H1 (cell line): ENCODE measurements at regions not wholly inside any gene's neighbourhood (a gene's known extent, or its start where the extent isn't known, plus 50 kb on each side); places are given as distances from the start of the nearest gene placed in this dataset.

Experiments used
- CEBPB ChIP-seq: IDR thresholded peaks from 2 replicates; pipeline ENCODE4 v1.6.1; 2012; ENCODE audit warnings: low read depth, low read length
- EZH2 ChIP-seq: fragments of 200-600 bp; sonication (generic); IDR thresholded peaks from 2 replicates; pipeline ENCODE4 v1.7.1; 2012; ENCODE audit warnings: low read depth, mild to moderate bottlenecking, moderate library complexity, low read length, inconsistent platforms; ENCODE audit not compliant: severe bottlenecking
- JUN ChIP-seq: IDR thresholded peaks from 2 replicates; pipeline ENCODE4 v1.6.1; 2011; ENCODE audit warnings: low read depth, mild to moderate bottlenecking, improper control_type of control experiment, low read length
- KDM5A ChIP-seq: fragments of 200-600 bp; IDR thresholded peaks from 2 replicates; pipeline ENCODE4 v1.7.1; 2012; ENCODE audit warnings: mild to moderate bottlenecking, low read length, inconsistent platforms, mixed read lengths
- NANOG ChIP-seq: IDR thresholded peaks from 2 replicates; pipeline ENCODE4 v1.6.1; 2011; ENCODE audit warnings: low read length, low read depth, mild to moderate bottlenecking, inconsistent platforms; ENCODE audit not compliant: insufficient read depth, poor library complexity, severe bottlenecking
- POLR2A ChIP-seq, 2 experiments: IDR thresholded peaks; 1 replicate in 1 of 2; 2 replicates in 1 of 2; pipeline ENCODE4 v1.6.1; 2011; ENCODE audit warnings: low read depth in 2 of 2, low read length in 2 of 2, mild to moderate bottlenecking in 2 of 2; ENCODE audit errors: control extremely low read depth in 1 of 2
- POLR2AphosphoS5 ChIP-seq: IDR thresholded peaks from 2 replicates; pipeline ENCODE4 v1.6.1; 2011; ENCODE audit warnings: low read depth, low read length
- RAD21 ChIP-seq, 2 experiments: IDR thresholded peaks in 1 of 2; conservative IDR thresholded peaks in 1 of 2; 2 replicates each; pipeline ENCODE4 v1.6.1; 2011; ENCODE audit warnings: low read depth in 2 of 2, low read length in 2 of 2, improper control_type of control experiment in 1 of 2, inconsistent platforms in 1 of 2, mild to moderate bottlenecking in 1 of 2, moderate library complexity in 1 of 2
- RXRA ChIP-seq: IDR thresholded peaks from 2 replicates; pipeline ENCODE4 v1.6.1; 2011; ENCODE audit warnings: low read depth, mild to moderate bottlenecking, low read length, moderate library complexity; ENCODE audit not compliant: insufficient read depth
- SIX5 ChIP-seq: IDR thresholded peaks from 2 replicates; pipeline ENCODE4 v1.6.1; 2011; ENCODE audit warnings: mild to moderate bottlenecking, low read depth, low read length
- TCF12 ChIP-seq: IDR thresholded peaks from 2 replicates; pipeline ENCODE4 v1.6.1; 2011; ENCODE audit warnings: low read depth, mild to moderate bottlenecking, low read length
- TF ChIP-seq, protein P1 (sequence below), 3 experiments: IDR thresholded peaks; 1 replicate in 2 of 3; 2 replicates in 1 of 3; pipeline versions ENCODE4 v1.5.1 to v1.6.1; 2011; ENCODE audit warnings: low read length in 3 of 3, mild to moderate bottlenecking in 3 of 3, inconsistent platforms in 2 of 3, low read depth in 1 of 3, moderate library complexity in 1 of 3; ENCODE audit not compliant: insufficient read depth in 1 of 3; ENCODE audit errors: control extremely low read depth in 1 of 3
- TF ChIP-seq, protein P2 (sequence below): IDR thresholded peaks from 2 replicates; pipeline ENCODE4 v1.6.1; 2011; ENCODE audit warnings: low read depth, mild to moderate bottlenecking, low read length; ENCODE audit not compliant: insufficient read depth
- TF ChIP-seq, protein P3 (sequence below): IDR thresholded peaks from 2 replicates; pipeline ENCODE4 v1.6.1; 2012; ENCODE audit warnings: inconsistent platforms

DNA sequence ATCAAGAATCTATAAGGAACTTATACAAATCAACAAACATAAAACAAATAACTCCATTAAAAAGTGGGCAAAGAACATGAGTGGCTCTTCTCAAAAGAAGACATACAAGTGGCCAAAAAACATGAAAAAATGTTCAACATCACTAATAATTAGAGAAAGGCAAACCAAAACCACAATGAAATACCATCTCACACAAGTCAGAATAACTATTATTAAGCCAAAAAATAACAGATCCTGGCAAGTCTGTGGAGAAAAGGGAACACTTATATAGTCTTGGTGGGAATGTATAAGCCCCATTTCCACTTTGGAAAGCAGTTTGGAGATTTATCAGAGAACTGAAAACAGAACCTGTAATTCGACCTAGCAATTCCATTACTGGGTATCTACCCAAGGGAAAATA lies 921.0 kb downstream of the KCNA4 start:
- TF ChIP-seq, protein P1, sequence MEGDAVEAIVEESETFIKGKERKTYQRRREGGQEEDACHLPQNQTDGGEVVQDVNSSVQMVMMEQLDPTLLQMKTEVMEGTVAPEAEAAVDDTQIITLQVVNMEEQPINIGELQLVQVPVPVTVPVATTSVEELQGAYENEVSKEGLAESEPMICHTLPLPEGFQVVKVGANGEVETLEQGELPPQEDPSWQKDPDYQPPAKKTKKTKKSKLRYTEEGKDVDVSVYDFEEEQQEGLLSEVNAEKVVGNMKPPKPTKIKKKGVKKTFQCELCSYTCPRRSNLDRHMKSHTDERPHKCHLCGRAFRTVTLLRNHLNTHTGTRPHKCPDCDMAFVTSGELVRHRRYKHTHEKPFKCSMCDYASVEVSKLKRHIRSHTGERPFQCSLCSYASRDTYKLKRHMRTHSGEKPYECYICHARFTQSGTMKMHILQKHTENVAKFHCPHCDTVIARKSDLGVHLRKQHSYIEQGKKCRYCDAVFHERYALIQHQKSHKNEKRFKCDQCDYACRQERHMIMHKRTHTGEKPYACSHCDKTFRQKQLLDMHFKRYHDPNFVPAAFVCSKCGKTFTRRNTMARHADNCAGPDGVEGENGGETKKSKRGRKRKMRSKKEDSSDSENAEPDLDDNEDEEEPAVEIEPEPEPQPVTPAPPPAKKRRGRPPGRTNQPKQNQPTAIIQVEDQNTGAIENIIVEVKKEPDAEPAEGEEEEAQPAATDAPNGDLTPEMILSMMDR (IDR thresholded peaks at IDR 0.05; ENCODE audit: control extremely low read depth in 1 of 3, insufficient read depth in 1 of 3, low read depth in 1 of 3, low read length in 3 of 3): no peak
- TF ChIP-seq POLR2AphosphoS5 (no peak), KDM5A (no peak), RAD21 (IDR thresholded peaks at IDR 0.05 in 1 of 2, conservative IDR thresholded peaks at IDR 0.05 in 1 of 2; ENCODE audit: low read depth in 2 of 2, low read length in 2 of 2) (no peak), SIX5 (no peak), POLR2A (IDR thresholded peaks at IDR 0.05; ENCODE audit: control extremely low read depth in 1 of 2, low read depth in 2 of 2, low read length in 2 of 2) (no peak), RXRA (no peak), EZH2 (no peak), JUN (no peak), CEBPB (no peak), TCF12 (no peak), NANOG (no peak)
- TF ChIP-seq, protein P2, sequence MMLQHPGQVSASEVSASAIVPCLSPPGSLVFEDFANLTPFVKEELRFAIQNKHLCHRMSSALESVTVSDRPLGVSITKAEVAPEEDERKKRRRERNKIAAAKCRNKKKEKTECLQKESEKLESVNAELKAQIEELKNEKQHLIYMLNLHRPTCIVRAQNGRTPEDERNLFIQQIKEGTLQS: no peak
- TF ChIP-seq, protein P3, sequence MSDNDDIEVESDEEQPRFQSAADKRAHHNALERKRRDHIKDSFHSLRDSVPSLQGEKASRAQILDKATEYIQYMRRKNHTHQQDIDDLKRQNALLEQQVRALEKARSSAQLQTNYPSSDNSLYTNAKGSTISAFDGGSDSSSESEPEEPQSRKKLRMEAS: no peak
